NCI-H2107 (cell line): ENCODE measurements at regions not wholly inside any gene's neighbourhood (a gene's known extent, or its start where the extent isn't known, plus 50 kb on each side); places are given as distances from the start of the nearest gene placed in this dataset.

ENCODE experiments used
- DNase-seq: peaks from one replicate; lab custom pipeline; 2025; lab: John Stamatoyannopoulos, UW

DNA sequence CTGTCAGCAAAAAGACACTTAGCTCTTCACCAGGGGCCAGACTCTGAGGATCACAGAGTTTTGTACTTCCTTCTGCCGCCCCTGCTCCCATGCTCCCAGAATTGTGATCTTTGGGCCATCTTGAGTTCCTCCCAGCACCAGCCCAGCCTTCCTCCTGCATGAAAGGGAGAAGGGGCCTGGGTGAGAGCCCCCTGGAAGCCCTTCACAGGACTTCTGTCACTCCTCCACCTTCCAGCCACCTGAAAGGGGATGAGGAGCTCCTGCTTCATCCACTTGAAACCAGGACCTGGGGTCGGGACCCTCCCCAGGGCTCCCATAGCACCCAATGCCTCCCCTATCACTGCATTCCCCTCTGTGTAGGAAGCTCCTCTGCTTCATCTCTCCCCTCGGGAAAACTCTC is 174.2 kb downstream of the BUD13 start:
- no peak for DNase-seq

DNA sequence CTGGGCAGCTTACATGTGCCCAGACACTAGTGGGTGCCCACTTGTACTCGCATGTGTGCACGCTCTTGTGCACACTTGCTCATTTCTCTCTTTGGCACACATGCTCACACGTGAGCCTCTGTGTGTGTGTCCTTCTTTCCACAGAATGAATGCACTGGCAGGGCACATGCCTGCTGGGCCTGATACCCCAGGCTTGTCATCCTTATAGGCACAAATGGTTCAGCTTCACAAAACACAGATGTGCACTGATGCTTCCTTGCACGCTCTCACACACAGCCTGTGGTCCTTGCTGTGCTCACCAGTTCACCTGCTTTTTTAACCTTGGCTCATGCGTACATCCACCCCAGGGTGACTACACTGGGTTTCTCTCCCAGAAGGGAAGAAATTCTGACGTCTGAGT is 174.8 kb downstream of the BUD13 start:
- no peak for DNase-seq

DNA sequence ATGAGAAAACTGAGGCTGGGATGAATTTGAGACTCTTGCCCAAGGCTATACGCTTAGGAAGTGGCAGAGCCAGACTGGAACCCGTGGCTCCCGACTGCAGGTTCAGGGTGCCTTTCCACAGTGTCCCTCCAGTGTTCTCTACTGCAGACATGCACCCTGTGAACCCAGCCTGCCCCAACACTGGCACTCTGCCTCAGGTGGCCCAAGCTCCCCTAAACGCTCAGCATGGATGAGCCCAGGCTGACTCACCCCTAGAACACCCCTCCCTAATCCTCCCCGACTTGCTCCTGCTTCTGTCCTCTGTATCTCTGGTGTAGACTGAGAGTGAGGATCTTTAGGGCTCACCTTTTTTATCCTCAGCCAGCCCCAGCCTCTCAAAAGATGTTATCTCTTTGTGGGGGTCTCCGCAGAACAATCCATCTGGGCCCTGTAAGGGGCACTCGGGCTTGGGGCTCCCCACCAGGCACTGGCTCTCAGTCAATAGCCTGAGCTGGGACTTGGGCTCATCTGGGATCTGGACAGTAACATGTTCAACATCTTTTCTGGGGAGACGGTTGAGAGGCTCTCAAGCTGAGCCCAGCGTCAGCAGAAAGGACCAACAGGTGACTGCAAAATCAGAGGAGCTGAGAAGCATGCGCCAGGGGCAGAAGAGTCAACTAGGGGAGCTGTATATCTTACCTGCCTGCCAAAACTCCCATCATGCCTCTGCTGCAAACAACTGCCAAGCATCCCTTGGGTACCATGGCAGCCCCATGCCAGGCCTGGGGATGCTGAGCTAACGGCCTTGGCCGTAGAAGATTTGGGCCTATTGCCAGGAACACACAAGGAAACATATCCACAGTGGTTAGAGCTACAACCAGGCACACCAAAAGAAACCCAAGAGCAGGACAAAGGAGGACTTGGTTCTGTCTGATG is 176.2 kb downstream of the BUD13 start:
- no peak for DNase-seq

DNA sequence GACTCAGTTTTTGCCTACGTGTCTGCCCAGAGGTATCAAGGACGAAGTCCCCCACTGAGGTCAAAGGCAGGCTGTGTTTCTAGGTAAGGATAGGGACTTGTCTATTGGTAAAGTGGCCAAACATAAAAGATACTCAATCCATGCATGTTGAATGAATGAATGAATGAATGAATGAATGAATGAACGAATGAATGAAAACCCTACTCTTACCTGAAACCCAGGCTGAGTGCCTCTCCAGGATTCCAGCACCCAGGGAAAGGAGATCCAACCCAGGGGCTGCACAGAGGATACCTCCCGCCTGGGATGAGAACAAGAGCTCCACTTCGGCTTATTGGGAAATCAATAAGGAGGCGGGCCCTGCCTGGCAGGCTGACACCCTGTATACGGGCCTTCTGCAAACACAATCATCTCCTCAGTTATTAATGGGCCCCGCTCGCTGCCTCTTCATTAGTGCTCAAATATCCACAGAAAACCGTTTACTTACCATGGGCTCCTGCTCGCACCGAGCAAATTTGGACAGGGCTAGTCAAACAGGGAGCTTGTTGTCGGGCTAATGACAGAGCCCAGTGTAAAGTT is 177.4 kb downstream of the BUD13 start:
- DNase-seq = no peak

DNA sequence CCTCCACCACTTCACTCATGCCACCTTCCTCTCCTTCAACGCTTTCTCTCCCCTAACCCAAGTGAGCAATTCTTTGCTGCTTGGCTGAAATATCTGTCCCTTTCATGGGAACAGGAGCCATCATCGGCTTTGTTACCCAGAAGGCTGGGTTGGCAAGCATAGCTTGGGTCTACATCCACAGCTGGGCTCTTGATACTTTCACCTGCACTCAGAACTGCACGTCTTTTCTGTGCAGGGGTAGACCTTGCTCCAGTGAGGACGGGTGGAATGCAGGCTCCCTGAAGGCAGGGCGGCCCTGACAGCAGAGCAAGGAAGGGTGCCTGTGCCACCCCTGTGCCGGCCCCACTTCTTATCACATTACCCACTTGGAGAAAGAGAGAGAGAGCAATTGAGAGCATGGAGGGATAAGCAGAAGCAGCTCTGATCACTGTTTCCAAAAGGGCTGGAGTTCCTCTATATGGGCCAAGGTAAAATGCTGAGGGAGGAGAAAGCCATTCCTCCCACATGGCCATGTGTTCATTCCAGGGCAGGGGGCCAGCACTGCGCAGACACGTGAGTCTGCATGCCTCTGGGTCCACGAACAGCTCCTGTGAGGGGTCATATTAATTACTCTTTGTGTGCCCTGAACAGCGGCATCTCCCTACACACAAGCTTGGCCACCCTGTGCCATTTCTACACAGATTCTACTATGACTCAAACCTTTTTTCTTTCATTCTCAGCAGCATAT is 181.8 kb downstream of the BUD13 start:
- no peak for DNase-seq

DNA sequence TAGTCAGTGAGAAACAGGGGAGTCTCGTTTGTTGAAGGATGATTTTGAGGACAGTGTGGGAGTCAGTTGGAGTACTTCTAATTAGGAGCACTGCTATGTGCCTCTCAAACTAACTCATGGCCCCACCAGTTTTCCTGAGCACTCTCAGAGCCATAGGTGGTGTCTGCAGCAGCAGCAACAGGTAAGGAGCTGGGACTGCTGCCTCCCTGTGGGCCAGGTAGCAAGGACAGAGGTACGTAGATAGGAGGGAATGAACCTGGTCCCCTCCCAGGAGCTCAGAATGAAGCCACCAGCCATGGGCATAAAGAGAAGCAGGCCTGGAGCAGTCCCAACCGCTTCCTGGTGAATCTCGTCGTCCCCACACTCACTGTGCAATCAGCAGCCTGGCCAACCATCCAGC is 183.4 kb downstream of the BUD13 start:
- no peak for DNase-seq

DNA sequence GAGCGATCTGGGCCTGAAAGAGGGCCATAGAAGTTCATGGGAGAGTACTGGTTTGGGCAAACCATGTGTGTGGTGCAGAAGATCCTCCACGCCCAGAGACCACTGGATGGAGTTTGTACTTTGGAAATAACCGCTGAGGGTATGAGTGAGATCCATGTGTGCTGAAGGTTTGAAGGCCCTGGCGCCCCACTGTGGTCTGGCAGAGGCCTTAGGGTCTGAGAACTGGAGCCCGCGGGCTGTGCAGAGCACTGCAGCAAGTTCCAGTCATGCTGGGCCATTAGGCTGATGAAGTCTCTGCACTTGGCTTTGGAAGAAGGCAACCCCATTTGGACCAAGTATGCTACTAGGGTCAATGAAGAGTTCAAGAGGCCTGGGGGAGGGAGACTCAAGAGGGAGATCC is 186.4 kb downstream of the BUD13 start:
- no peak for DNase-seq

DNA sequence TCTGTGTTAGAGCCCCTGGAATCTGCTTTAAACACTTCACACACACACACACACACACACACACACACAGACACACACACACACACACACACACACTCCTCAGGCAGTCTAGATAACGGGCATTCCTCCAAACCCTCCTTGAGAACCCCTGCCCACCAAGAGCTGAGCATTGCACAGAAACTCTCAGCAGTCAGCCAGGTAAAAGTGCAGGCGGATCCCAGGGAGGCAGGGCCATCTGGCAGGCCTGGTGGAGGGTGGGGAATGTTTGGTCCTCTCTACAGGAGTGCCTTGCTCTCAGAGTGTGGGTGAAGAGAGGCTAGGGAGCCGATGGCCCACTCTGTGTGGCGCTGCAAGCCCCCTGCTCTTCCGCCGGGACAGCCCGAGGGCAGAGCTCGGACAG is 190.2 kb downstream of the BUD13 start:
- no peak for DNase-seq

DNA sequence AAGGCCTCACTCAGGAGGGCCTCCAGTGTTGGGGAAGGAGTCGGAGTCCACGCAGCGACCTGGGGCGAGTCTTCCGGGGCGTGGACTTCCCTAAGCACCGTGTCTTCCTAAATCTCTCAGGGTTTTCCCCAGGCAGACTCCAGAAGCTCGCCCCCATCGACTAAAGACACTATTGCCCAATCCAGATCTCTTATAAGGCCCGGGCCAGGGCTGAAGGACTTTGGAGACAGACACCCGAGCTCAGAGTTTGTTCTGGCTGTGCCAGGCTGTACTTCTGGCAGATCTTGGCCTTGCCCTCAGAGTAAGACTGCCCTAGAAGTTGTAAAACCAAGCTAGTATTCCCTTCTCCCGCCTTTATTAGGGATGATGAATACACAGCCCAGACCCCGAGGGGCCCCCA is 191.4 kb downstream of the BUD13 start:
- no peak for DNase-seq

DNA sequence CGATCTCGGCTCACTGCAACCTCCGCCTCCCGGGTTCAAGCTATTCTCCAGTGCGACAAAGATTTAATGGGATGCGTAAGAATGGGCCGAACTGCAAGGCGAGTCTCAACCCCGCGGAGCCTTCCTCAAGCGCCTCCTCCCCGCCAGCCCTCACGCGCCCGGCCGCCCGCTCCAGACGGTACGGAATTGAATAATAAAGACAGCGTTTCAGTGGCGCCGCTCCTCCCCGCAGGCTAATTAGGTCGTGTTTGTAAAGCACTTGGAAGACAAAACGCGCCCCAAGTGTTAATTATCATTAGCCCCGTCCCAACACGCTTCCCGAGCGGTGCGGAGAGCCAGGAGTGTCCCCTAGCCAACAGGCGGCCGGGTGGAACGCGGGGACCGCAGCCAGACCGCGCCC is 192.0 kb downstream of the BUD13 start:
- DNase-seq = no peak

DNA sequence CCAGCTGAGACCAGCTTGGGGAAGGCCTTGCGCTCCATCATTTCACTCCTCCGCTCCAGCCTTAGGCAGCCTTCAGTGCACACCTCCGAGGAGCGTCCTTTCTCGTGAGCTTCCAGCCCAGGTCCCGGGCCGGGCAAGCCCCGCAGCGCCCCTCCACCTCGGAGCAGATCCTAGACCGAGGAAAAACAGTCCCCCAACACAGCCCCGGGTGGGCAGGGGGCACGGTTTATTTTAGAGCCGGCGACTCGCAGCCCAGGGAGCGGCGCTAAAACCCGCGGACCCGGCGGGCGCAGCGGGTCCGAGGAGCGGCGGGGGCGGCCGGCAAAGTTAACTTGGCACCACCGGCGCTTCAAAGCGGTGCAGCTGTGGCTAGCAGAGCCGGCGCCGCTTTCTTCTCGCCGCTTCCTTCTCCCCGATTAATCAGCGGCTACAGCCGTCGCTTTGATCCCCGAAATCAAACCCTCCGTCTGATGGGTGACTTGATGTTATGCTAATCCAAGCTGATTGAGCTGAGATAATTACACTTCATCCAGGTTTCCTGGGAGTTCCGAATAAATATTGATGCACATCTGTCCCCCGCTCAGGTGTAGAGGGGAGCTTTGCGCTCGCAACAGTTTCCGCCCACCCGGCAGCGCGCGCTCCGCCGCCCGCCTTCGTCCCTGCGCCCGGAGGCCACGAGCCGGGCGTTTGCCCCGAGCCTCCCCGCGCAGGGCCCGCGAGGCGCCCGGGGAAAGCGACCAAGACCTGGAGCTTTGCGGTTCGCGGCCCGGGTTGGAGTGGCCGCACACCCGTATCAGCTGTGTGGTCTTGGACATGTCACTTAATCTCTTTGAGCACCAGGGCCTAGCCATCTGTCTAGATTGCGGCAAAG is 192.7 kb downstream of the BUD13 start:
- DNase-seq = no peak

DNA sequence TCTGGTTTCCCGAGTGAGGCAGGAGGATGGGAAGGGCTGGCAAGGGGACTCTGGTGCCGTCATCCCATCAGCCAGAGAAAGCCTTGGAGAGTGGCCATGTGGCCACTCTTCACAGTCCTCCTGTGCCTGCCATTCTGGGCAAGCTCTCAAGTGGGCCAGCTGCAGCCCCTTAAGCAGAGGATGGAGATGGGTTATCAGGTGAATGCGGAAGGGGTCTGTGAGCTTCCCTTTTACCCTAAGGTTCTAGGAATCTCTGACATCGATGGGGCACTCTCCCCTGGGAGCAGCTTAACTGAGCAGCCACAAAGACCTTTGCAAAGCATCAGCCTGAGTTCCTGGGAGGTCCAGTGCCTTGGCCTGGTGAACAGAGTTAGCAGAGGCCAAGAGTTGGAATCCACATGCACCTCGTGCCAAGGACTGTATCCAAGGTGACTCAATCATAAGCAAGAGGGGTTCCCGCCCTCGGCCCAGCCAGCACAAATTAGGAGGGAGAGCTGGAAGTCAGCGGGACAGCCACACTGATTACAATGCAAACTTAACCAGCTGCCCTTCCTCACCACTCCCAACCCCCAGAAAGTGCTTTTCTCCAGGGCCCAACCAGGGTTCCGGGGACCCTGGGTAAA is 193.6 kb downstream of the BUD13 start:
- no peak for DNase-seq

DNA sequence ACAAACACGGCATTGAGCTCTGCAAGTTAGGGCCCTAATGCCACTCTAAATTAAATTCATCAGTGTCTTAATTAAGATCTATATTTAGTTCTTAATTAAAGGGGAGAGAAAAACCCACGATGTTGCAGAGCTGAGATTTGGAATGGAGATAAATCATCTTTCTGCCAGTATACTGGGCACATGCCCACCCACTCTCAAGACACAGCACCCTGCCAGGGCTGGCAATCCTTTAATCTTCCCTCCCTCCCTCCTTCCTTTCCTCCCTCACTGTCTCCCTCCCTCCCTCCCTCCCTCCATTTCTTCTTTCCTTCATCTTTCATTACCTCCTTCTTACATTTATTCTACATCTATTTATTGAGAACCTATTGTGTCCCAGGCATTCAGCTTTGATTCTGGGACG is 194.8 kb downstream of the BUD13 start:
- DNase-seq = no peak

DNA sequence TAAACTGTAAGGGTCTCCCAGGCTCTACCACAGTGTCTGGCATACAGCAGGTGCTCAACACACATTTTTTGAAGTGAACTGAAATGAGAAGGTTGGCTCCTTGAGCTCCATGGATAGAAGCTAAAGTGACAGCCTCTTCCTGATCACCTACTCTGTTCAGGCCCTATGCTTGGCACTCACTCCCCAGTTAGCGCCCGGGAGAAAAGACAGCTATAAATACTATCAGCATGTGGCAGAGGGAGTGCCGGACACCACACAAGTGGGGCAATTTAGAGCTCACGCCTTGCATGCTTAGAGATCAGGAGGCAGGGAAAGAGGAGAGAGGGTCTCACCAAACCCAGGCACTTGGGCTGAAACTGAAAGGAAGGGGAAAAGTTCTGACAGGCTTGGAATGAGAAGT is 195.5 kb downstream of the BUD13 start:
- no peak for DNase-seq

DNA sequence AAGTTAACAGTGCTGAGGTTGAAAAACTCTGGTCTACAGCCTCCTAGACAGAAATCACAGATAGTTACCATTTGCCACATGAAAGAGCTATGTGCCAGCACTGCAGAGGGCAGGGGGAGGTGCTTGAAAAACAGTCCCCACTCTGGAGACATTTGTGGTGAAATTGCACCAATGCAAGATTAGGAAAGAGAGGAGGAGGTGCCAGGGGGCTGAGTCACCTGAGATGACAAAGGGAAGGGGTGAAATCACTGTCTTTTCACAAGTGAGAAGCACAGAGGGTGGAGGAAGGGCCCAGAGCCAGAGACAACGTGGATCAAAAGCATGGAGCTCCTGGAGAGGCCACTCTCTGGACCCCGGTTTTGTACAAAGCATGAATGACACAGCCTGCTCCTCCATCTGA is 196.3 kb downstream of the BUD13 start:
- no peak for DNase-seq

DNA sequence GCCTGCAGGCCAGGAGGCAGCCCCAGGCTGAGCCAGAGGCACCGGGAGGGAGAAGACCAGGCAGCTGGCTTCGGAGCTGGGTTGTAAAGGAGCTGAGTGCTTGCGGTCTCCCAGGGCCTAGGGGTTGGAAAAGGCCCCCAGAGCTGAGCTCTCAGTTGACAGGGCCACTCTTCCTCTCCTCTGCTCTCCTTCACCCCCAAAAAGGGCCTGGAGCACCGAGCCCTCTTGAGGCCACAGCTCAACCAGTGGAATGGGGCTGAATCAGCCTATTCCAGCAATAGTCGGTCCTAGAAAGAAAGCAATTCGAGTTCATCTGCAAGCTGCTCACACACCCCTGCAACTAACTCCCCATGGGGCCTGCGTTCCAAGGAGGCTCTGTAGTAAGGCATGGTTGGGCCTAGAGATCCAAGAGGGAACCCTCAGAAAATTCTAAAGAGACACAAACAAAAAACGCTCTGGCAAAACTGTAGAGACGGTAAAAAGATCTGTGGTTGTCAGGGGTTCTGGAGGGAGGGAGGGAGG is 205.0 kb downstream of the BUD13 start:
- DNase-seq = no peak

DNA sequence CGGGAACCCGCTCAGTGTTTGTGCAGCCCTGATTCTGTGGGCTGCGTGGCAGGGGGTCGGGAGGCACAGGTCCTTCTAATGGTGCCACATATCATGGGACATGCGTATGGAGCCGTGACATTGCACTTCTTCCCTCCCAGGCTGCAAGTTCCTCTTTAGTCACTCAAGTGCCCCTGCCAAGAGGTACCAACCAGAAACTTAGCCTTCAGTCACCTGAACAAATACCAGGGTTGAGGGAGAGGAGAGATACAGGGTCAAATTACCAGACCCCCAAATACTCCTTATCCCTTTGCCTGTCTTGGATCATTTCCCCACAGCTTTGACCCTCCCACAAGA is 209.1 kb downstream of the BUD13 start:
- DNase-seq = no peak

DNA sequence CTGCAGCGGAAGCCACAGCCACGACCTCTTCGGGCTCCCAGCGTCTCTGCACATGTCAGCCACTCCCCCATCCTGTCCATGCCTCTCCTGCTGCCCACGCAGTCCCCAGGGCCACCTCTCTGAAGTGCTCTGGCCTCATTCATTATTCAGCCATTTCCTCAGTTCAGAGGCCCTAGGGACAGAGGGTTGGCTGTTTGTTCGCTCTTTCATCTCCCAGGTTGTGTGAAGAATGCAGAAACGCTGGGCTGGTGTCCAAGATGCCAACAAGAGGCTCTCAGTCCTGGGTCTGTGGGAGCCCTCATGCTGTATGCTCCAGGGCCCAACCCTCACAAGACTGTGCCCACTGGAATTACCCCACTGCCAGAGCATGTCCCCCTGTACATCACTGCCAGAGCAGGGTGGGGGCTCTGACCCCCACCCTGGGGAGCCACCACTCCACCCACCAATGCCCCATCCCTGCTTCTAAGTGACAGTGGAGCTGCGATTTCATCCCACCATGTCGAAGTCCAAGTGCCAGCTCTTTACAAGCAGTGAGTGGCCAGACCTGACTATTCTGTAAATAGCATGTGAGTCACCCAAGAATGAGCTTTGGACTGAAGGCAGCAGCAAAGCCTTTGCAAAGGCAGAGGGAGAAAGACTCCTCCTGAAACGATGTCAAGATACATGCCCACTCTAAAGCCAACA is 209.6 kb downstream of the BUD13 start:
- no peak for DNase-seq

DNA sequence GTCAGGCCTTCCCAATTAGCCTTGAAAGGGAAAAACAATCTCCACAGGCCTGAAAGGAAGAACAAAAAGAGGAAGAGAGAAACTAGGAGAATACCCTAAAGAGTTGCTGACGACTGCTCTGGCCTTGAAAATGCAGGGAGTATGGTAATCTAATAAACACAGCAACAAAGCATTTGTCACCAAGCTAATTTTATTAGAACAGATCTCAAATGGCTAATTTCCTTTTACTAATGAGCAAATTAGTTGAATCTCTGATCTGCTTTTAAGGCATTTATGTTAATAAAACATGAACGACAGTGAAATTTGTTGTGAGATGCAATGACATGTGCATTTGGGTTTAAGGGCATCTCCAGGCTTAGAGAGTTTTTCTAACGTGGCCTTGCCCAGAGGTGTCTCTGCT is 212.2 kb downstream of the BUD13 start:
- no peak for DNase-seq

DNA sequence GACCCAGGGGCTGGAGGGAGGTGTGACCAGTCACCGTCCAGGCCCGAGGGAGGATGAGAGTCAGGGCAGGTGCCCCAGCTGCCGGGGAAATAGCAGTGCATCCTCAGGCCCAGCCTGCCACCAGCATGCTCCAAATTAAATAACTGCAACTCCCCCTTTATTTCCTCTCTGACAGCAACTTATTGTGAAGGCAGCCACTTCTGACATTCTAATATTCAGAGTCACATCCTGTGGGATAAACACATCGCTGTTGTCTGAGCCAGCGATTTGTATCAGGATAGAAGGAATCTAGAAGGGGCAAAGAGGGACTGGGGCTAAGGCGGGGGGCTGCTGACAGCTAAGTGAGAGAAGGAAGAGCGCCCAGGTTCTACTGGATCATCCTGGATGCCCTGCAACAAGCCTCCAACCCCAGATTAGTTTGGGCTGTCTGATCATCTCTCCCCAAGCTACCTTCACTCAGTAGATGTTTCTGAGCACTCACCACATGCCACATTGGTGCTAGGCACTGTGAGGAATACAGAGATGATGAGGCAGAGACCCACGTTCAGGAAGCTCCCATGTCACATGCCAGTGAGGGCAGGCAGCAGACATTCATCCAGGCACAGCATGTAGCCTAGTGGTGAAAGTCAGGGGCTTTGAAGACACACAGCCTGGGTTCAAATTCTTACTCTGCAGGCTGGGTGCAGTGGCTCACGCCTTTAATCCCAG is 214.1 kb downstream of the BUD13 start:
- no peak for DNase-seq
